ENCODE measurements at regions not wholly inside any gene's neighbourhood (a gene's known extent, or its start where the extent isn't known, plus 50 kb on each side); places are given as distances from the start of the nearest gene placed in this dataset.

DNA sequence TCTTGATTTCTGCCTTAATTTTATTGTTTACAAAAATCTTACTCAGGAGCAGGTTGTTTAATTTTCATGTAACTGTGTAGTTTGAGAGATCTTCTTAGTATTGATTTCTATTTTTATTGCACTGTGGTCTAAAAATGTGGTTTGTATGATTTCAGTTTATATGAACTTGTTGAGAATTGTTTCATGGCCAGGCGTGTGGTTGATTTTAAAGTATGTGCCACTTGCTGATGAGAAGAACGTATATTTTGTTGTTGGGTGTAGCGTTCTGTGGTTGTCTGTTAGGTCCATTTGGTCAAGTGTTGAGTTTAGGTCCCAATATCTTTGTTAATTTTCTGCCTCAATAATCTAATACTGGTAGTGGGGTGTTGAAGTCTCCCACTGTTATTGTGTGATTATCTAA, 996.8 kb downstream of the PCDH19 start:
- Histone ChIP-seq H3K4me3 (no peak overlapping the region), H3K9me3 (no peaks in the 10 kb centered on the region), H3K36me3 (ENCODE audit: low read depth) (no peaks in the 10 kb centered on the region), H3K4me1 (ENCODE audit: low read depth) (no peaks in the 10 kb centered on the region)
- TF ChIP-seq, protein P1, sequence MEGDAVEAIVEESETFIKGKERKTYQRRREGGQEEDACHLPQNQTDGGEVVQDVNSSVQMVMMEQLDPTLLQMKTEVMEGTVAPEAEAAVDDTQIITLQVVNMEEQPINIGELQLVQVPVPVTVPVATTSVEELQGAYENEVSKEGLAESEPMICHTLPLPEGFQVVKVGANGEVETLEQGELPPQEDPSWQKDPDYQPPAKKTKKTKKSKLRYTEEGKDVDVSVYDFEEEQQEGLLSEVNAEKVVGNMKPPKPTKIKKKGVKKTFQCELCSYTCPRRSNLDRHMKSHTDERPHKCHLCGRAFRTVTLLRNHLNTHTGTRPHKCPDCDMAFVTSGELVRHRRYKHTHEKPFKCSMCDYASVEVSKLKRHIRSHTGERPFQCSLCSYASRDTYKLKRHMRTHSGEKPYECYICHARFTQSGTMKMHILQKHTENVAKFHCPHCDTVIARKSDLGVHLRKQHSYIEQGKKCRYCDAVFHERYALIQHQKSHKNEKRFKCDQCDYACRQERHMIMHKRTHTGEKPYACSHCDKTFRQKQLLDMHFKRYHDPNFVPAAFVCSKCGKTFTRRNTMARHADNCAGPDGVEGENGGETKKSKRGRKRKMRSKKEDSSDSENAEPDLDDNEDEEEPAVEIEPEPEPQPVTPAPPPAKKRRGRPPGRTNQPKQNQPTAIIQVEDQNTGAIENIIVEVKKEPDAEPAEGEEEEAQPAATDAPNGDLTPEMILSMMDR (IDR thresholded peaks at IDR 0.05): no peak
- ATAC-seq (no peak), DNase-seq (no peak)
- intact Hi-C loops (cut with DNase I, micrococcal nuclease): no loop called here

DNA sequence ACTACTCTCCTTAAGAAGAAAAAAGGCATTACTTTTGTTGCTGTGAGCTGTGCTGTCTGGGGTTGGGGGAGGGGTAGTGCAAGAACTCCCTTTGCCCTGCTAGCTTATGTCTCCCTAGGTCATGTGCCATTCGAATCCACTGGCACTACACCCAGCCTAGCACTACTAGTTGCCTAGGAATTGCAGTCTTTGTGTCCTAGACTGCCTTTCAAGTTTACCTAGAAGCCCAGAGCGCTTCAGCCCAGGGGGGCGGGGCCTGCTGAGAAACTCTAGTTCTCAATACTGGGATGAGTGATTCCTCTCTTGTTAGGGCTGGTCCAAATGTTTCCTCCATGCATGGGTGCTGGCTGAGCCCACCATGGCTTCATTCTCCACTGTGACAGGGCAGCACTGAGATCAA, 1011.5 kb downstream of the PCDH19 start:
- intact Hi-C loops (cut with DNase I, micrococcal nuclease): no loop called here
- Histone ChIP-seq H3K9me3 (no peaks in the 10 kb centered on the region), H3K36me3 (ENCODE audit: low read depth) (no peaks in the 10 kb centered on the region), H3K4me3 (no peak overlapping the region), H3K4me1 (ENCODE audit: low read depth) (no peaks in the 10 kb centered on the region)
- DNase-seq: no peak
- TF ChIP-seq, protein P1 (IDR thresholded peaks at IDR 0.05): no peak
- ATAC-seq: no peak

- Histone ChIP-seq H3K4me3 (no peak overlapping the region), H3K9me3 (no peaks in the 10 kb centered on the region), H3K36me3 (ENCODE audit: low read depth) (no peaks in the 10 kb centered on the region), H3K4me1 (ENCODE audit: low read depth) (no peaks in the 10 kb centered on the region)
- DNase-seq (no peak), ATAC-seq (no peak)
- intact Hi-C loops (cut with DNase I, micrococcal nuclease): no loop called here
- TF ChIP-seq, protein P1 (IDR thresholded peaks at IDR 0.05): no peak
Measured at GRCh38 chrX:99397879-99398278, 1012.2 kb downstream of the PCDH19 start.

DNA sequence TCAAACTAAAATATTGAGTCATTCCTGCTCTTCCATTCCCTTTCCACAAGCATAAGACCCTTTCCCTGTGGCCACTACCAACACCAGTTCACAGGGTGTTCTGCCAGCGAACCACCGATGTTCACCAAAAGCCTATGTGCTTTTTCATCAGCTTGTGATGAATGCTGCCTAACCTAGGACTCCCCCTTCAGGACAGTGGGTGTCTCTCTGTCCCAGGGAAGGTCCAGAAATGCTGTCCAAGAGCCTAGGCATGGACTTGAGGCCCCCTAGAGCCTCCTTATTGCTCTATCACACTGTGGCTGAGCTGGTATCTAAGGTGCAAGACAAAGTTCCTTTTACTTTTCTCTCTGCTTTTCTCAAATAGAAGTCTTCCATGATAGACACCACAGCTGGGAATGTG, 1015.6 kb downstream of the PCDH19 start:
- Histone ChIP-seq H3K4me3 (no peak overlapping the region), H3K9me3 (no peaks in the 10 kb centered on the region), H3K36me3 (ENCODE audit: low read depth) (no peaks in the 10 kb centered on the region), H3K4me1 (ENCODE audit: low read depth) (no peaks in the 10 kb centered on the region)
- intact Hi-C loops (cut with DNase I, micrococcal nuclease): no loop called here
- DNase-seq: no peak
- no peak for ATAC-seq
- TF ChIP-seq, protein P1 (IDR thresholded peaks at IDR 0.05): no peak

DNA sequence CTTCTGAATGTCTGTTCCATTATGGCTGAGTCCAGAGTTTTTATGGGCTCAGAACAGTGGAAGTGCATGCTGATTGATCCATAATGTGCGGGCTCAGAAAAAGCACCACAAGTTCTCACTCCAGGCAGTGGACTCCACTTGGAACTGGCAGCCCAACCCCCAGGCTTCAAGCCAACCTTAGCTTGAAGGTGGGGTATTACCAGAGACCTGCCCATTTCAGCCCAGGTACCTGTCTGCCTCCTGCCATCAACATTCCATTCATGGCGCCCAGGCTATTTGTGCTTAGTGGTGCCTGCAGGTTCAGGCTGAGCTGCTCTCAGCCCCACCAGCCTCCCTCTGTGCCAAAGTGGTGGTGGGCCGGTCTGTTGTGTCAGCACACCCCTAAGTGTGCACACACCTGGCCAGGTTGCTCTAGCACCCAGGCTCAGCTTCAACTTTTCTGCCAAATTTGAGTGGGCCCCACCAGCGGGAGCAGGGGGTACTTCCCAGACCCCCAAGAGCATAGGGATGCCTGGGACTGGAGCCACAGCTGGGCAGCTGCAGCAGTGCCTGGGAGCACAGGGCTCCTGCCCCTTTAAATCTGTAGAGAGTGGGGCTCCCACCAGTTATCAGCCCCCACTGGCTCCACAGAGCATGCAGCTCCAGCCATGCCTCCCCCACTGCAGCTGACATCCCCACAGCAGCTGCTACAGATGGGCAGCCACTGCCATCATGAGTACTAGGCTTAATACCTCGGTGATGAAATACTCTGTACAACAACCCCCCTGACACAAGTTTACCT, 1025.3 kb downstream of the PCDH19 start:
- H3K4me3 ChIP-seq: no peak overlapping the region
- TF ChIP-seq, protein P1 (IDR thresholded peaks at IDR 0.05): no peak
- intact Hi-C loops (cut with DNase I, micrococcal nuclease): no loop called here

More for the DNA sequence above, 1025.3 kb downstream of the PCDH19 start:
- H3K9me3 ChIP-seq: no peaks in the 10 kb centered on the region
- H3K4me1 ChIP-seq (ENCODE audit: low read depth): no peaks in the 10 kb centered on the region
- H3K36me3 ChIP-seq (ENCODE audit: low read depth): no peaks in the 10 kb centered on the region
- DNase-seq (no peak), ATAC-seq (no peak)
